SKM-1 treated with dmso at 0.1 percent for 144 hours (cell line): ENCODE measurements at regions not wholly inside any gene's neighbourhood (a gene's known extent, or its start where the extent isn't known, plus 50 kb on each side); places are given as distances from the start of the nearest gene placed in this dataset.

ENCODE experiments used
- DNase-seq: peaks from one replicate; lab custom pipeline; 2025; ENCODE audit not compliant: unreplicated experiment; lab: John Stamatoyannopoulos, UW

- no peak for DNase-seq
Measured at GRCh38 chr14:98462908-98463307, 809.1 kb downstream of the BCL11B start.

- no peak for DNase-seq
Measured at GRCh38 chr14:98466807-98467206, 805.2 kb downstream of the BCL11B start.

DNA sequence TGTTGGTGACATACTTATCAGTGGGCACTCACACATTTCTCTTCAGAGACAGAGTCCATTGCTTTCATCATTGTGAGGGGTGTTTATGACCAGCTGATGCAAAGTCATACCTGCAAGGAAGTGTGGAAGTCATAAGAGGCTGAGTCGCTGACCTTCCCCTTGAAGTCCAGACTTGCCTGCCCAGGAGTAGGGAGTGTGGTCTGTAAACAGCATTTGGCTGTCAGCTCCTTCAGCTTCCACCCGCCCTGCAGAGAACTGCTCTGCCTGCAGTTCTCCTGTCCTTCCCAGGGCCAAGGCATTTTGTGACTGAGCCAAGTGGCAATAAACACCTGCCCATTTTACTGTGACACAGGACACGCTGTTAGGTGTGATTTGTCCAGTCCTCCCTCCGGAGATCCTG lies 801.3 kb downstream of the BCL11B start:
- no peak for DNase-seq

GRCh38 chr14:98474900-98475299 lies 797.1 kb downstream of the BCL11B start:
- DNase-seq, result no peak

DNA sequence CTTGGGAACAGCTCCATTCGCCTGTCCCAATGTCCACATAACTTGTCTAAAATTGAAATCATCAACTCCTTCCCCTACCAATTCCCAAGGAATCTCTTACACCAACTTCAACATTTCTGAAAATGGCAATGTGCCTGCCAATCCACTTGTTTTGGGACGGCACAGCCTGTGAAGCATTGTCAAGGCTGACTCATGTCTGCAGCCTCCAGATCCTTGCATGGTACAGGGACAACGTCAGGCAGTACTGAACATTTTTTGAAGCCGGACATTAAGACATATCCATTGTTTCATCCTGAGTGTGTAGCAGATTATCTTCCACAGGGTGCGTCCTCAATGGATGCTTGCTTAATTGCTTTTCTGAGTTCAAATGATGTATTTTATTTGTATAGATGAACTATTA lies 794.1 kb downstream of the BCL11B start:
- DNase-seq, result no peak

GRCh38 chr14:98489115-98489514 lies 782.9 kb downstream of the BCL11B start:
- DNase-seq, result no peak

DNA sequence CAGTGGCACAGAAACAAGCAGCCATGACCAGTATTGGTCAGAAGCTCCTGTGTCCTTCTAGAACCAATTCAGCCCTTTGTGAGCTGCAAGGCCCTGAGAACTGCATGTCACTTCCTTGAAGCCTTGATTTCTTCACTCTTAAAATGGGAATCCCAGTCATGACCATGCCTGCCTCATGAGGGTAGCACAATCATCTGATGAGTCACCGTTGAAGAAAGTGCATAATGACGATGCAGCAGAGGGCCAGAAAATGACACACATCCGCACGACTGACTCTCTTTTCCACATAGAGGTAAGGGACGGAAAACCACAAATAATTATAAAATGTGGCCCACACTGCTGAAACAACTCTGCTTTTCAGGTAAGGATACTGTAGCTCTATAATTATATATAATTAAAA lies 777.4 kb downstream of the BCL11B start:
- DNase-seq, result no peak

- DNase-seq, result no peak
Measured at GRCh38 chr14:98498019-98498885, 773.7 kb downstream of the BCL11B start.

GRCh38 chr14:98501335-98501734 lies 770.7 kb downstream of the BCL11B start:
- no peak for DNase-seq

DNA sequence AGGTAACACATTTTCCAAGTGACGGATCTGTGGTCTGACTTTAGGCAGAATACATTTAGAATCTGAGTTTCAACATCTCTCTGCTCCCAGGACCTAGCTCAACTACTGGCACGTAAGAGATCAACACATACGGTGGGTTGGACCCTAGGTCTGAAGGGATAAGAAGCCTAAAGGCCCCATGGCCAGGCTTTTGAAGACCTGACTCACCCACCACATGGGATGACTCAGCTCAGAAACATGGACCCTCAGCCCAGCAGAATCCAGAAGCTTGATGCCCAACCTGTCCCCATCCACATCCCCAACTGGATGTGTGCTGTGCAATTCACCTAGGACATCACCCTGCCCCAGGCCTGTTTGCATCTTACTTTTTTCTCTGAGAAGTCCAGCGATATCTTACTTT lies 770.2 kb downstream of the BCL11B start:
- DNase-seq, result no peak

- DNase-seq, result no peak
Measured at GRCh38 chr14:98503086-98503815, 768.7 kb downstream of the BCL11B start.

GRCh38 chr14:98507264-98507663 lies 764.7 kb downstream of the BCL11B start:
- no peak for DNase-seq

DNA sequence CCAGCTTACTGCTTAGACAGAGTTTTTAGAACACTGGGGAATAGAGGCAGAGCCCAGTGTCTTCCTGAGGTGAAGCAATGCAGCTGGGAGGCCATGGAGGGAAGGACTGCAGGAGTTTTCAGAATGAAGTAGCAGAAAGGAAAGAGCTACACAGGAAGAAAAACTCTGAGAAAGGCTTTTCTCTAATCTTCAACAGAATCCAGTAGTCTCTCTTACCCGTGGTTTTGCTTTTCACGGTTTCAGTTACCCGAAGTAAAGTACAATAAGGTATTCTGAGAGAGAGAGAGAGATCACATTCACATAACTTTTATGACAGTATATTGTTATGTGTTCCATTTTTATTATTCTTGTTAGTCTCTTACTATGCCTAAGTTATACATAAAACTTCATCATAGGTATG lies 761.6 kb downstream of the BCL11B start:
- no peak for DNase-seq

DNA sequence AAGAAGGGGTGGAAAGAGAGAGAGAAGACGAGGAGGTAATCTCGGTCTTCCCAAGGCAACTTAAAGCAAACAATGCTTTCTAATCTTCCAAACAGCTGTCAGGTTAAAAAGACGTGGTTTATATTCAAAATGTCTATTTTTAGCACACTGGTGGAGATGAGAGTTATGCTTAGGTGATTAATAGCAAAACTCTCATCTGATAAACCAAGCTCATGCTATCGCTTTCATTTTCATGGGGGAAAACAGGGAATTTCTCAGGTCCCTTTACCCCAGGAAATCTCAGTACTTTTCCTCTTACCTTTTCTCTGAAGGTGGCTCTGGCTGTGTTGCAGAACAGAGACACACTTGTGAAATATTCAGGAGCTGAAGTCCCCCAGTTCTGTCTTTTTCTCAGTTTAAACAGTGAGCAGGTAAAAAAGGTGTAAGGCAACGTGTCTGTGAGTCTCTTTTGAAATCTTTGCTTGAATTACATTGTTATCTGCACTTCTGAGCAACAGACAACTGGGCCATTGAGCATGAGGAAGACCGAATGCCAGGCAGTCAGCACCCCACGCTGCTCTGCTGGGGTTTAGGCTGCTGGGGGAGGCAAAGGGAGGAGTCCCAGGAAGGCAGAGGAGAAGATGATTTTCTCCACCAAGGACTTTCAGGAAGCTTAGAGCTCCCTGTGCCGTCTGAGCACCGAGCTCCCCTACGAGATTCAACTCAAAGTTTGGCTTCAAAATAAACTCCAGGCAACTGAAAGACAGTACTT lies 759.3 kb downstream of the BCL11B start:
- no peak for DNase-seq

DNA sequence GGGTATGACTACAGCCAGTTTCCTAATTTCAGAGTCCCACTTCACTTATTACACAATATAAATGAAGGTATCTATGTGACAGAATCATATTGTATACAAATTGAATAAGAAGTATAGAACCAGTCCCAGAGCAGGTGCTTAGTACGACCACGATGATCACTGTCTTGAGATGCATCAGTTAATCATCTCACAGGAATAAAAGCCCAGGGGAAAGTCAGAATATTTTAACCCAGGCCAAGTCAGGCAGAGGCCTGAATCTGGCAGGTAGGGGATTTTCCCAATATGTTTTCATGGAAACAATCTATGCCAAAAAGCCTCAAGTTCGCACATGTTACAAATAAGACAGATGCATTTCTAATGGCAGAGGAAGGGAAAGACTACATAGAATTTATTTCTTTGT lies 758.4 kb downstream of the BCL11B start:
- DNase-seq, result no peak

GRCh38 chr14:98514016-98514415 lies 758.0 kb downstream of the BCL11B start:
- no peak for DNase-seq

DNA sequence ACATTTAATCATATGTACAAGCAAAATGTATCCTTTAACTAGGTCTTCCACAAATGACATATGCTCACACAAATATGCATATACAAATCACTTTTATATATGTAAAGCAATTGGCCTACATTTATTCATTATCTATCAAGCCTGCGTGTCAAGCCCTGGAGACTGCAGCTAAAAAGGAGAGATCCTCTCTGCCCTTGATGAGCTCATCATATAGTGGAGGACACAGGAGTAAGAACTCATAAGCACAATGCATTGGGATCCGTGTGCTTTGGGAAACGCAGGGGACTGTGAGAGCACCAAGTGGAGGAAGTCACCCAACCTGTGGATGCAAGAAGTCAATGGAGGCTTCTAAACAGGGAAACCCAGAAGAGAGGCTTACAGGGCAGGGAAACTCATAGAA lies 735.7 kb downstream of the BCL11B start:
- no peak for DNase-seq

- no peak for DNase-seq
Measured at GRCh38 chr14:98542316-98542715, 729.7 kb downstream of the BCL11B start.

GRCh38 chr14:98543074-98543473 lies 728.9 kb downstream of the BCL11B start:
- DNase-seq, result no peak

DNA sequence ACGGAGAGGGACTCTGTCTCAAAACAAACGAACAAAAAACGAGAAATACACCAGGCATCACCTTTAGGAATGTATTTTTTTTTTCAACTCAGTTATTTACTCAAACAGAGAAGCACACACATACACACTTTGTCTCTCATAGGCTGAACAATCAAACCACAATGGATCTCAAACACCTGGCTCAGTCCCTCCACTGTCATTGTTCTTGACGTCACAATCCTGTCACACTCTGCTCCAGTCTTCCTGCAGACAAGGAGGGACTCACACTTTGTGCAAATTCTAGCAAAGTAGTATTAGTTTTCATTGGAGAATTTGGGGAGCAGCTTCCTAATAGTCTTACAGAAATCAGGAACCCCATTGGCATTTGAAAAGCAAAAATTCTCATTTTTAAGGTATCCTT lies 727.8 kb downstream of the BCL11B start:
- DNase-seq, result no peak

- no peak for DNase-seq
Measured at GRCh38 chr14:98545181-98545580, 726.8 kb downstream of the BCL11B start.
